PC-3 (cell line): ENCODE measurements at regions not wholly inside any gene's neighbourhood (a gene's known extent, or its start where the extent isn't known, plus 50 kb on each side); places are given as distances from the start of the nearest gene placed in this dataset.
"Not testable (repeated sequence)": the region's sequence is repeated elsewhere in the genome, so short reads cannot be mapped to it uniquely, and the experiment has no call there.

ENCODE experiments used
- EZH2phosphoT487 ChIP-seq: fragments of 300-600 bp; sonication (generic); IDR thresholded peaks from 2 replicates; pipeline ENCODE4 v1.6.1; 2018; ENCODE audit warnings: mild to moderate bottlenecking, antibody characterized with exemption, low read length, borderline replicate concordance
- TF ChIP-seq, protein P1 (sequence below): fragments of 300-600 bp; sonication (generic); conservative IDR thresholded peaks from 2 replicates; pipeline ENCODE4 v1.5.1; 2017; ENCODE audit warnings: antibody characterized with exemption, low read depth, mild to moderate bottlenecking, low read length

DNA sequence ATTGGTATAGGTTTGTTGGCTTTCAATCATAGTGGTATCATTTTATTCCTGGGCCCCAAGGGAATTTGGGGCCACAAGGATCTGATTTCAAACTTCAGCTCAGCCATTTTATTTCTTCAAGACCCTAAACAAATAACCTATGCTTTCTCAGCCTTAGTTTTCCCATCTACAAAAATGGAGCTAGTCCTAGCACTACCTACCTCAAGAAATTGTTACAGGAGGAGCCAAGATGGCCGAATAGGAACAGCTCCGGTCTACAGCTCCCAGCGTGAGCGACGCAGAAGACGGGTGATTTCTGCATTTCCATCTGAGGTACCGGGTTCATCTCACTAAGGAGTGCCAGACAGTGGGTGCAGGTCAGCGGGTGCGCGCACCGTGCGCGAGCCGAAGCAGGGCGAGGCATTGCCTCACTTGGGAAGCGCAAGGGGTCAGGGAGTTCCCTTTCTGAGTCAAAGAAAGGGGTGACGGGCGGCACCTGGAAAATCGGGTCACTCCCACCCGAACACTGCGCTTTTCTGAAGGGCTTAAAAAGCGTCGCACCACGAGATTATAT lies 143.5 kb downstream of the CCDC34 start:
- TF ChIP-seq, protein P1, sequence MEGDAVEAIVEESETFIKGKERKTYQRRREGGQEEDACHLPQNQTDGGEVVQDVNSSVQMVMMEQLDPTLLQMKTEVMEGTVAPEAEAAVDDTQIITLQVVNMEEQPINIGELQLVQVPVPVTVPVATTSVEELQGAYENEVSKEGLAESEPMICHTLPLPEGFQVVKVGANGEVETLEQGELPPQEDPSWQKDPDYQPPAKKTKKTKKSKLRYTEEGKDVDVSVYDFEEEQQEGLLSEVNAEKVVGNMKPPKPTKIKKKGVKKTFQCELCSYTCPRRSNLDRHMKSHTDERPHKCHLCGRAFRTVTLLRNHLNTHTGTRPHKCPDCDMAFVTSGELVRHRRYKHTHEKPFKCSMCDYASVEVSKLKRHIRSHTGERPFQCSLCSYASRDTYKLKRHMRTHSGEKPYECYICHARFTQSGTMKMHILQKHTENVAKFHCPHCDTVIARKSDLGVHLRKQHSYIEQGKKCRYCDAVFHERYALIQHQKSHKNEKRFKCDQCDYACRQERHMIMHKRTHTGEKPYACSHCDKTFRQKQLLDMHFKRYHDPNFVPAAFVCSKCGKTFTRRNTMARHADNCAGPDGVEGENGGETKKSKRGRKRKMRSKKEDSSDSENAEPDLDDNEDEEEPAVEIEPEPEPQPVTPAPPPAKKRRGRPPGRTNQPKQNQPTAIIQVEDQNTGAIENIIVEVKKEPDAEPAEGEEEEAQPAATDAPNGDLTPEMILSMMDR, result not testable (repeated sequence)
- not testable (repeated sequence) for TF ChIP-seq EZH2phosphoT487
